ENCODE measurements at regions not wholly inside any gene's neighbourhood (a gene's known extent, or its start where the extent isn't known, plus 50 kb on each side); places are given as distances from the start of the nearest gene placed in this dataset.

- no peak for TF ChIP-seq EZH2 (IDR thresholded peaks at IDR 0.05; ENCODE audit: low read length, unreplicated experiment)
- TF ChIP-seq, protein P1, sequence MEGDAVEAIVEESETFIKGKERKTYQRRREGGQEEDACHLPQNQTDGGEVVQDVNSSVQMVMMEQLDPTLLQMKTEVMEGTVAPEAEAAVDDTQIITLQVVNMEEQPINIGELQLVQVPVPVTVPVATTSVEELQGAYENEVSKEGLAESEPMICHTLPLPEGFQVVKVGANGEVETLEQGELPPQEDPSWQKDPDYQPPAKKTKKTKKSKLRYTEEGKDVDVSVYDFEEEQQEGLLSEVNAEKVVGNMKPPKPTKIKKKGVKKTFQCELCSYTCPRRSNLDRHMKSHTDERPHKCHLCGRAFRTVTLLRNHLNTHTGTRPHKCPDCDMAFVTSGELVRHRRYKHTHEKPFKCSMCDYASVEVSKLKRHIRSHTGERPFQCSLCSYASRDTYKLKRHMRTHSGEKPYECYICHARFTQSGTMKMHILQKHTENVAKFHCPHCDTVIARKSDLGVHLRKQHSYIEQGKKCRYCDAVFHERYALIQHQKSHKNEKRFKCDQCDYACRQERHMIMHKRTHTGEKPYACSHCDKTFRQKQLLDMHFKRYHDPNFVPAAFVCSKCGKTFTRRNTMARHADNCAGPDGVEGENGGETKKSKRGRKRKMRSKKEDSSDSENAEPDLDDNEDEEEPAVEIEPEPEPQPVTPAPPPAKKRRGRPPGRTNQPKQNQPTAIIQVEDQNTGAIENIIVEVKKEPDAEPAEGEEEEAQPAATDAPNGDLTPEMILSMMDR (conservative IDR thresholded peaks at IDR 0.05; ENCODE audit: low read depth, low read length): no peak
These were observed 480.0 kb downstream of the NLGN4X start for GRCh38 chrX:5748586-5749150.
